ENCODE measurements at regions not wholly inside any gene's neighbourhood (a gene's known extent, or its start where the extent isn't known, plus 50 kb on each side); places are given as distances from the start of the nearest gene placed in this dataset.
"Not testable (repeated sequence)": the region's sequence is repeated elsewhere in the genome, so short reads cannot be mapped to it uniquely, and the experiment has no call there.

DNA sequence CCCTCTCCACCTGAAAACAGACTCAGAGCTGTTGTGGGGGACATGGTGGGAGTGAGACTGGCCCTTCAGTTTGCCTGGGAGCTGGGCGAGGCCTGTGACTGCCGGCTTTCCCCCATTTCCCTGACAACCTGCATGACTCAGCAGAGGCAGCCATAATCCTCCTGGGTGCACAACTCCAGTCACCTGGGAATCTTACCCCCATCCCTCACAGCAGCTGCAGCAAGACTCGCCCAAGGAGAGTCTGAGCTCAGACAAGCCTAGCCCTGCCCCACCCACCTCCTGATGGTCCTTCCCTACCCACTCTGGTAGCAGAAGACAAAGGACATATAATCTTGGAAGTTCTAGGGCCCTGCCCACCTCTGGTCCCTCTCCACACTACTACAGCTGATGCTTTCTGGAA is 207.3 kb upstream of the ARID2 start:
- Histone ChIP-seq H3K4me1 (ENCODE audit: control insufficient read depth, insufficient read depth, low read length, unreplicated experiment) (no peaks in the 10 kb centered on the region), H3K36me3 (ENCODE audit: insufficient read depth, low read length) (no peaks in the 10 kb centered on the region)

DNA sequence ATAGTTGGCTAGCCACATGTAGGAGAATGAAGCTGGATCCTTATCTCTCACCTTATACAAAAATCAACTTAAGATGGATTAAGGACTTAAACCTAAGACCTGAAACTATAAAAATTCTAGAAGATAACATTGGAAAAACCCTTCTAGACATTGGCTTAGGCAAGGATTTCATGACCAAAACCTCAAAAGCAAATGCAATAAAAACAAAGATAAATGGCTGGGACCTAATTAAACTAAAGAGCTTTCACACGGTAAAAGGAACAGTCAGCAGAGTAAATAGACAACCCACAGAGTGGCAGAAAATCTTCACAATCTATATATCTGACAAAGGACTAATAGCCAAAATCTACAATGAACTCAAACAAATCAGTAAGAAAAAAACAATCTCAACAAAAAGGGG is 202.7 kb upstream of the ARID2 start:
- H3K4me3 ChIP-seq (ENCODE audit: low read depth, low read length); H3K27ac ChIP-seq (ENCODE audit: low read depth, low read length); H2AFZ ChIP-seq (ENCODE audit: low read length, unreplicated experiment); H3K4me1 ChIP-seq (ENCODE audit: control insufficient read depth, insufficient read depth, low read length, unreplicated experiment); H3K36me3 ChIP-seq (ENCODE audit: insufficient read depth, low read length); H3K27me3 ChIP-seq (ENCODE audit: insufficient read depth, low read length); H3K79me2 ChIP-seq (ENCODE audit: control insufficient read depth, insufficient read depth, low read length, unreplicated experiment): not testable (repeated sequence)

More for the DNA sequence above, 207.3 kb upstream of the ARID2 start:
- no peak overlapping the region for H3K27ac ChIP-seq (ENCODE audit: low read depth, low read length)
- peaks cover 2% of the 10 kb centered on the region; the same call in 1 of the 2 replicates for H3K27me3 ChIP-seq (ENCODE audit: insufficient read depth, low read length)
- no peak overlapping the region for H2AFZ ChIP-seq (ENCODE audit: low read length, unreplicated experiment)
- no peaks in the 10 kb centered on the region for H3K79me2 ChIP-seq (ENCODE audit: control insufficient read depth, insufficient read depth, low read length, unreplicated experiment)
- H3K4me3 ChIP-seq (ENCODE audit: low read depth, low read length), result no peak overlapping the region

DNA sequence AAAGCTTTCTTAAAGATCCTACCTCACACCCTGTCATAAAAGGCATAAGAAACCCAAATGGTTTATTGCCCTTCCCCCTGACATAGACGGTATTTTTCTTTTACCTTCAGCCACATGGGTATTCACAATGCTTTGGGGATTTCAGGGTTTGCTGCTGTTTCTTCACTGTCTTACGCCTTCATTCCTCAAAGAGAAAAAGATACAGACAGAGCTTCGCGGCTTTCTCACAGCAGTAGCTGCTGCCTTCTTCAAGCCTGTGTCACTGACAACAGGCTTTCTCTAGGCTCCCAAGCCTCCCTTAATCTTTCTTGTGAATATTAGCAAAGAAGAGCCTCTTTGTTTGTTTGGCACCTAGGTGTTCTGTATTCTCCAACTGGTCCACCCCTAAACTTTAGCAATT is 197.4 kb upstream of the ARID2 start:
- Histone ChIP-seq H3K36me3 (ENCODE audit: insufficient read depth, low read length) (no peaks in the 10 kb centered on the region), H2AFZ (ENCODE audit: low read length, unreplicated experiment) (no peak overlapping the region), H3K79me2 (ENCODE audit: control insufficient read depth, insufficient read depth, low read length, unreplicated experiment) (no peaks in the 10 kb centered on the region), H3K4me3 (ENCODE audit: low read depth, low read length) (no peak overlapping the region), H3K4me1 (ENCODE audit: control insufficient read depth, insufficient read depth, low read length, unreplicated experiment) (no peaks in the 10 kb centered on the region), H3K27ac (ENCODE audit: low read depth, low read length) (no peak overlapping the region), H3K27me3 (ENCODE audit: insufficient read depth, low read length) (no peaks in the 10 kb centered on the region)

DNA sequence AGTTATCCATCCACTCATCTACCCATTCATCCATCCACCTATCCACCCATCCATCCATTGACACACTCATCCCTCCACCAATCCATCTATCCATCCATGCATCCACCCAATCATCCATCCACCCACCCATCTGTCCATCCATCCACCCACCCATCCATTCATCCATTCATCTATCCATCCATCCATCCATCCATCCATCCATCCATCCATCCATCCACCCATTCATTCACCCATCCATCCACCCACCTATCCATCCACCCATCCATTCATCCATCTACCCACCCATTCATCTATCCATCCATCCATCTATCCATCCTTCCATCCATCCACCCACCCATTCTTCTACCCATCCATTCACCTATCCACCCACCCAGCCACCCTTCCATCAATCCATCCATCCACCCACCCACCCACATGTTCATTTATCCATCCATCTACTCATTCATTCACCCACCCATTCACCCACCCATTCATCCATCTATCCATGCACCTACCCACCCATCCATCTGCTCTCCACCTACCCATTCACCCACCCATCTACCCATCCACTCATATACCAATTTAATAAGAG is 193.8 kb upstream of the ARID2 start:
- no peak overlapping the region for H3K27ac ChIP-seq (ENCODE audit: low read depth, low read length)
- H3K79me2 ChIP-seq (ENCODE audit: control insufficient read depth, insufficient read depth, low read length, unreplicated experiment), result no peaks in the 10 kb centered on the region
- H3K4me1 ChIP-seq (ENCODE audit: control insufficient read depth, insufficient read depth, low read length, unreplicated experiment), result no peaks in the 10 kb centered on the region
- H3K27me3 ChIP-seq (ENCODE audit: insufficient read depth, low read length), result no peaks in the 10 kb centered on the region
- H3K4me3 ChIP-seq (ENCODE audit: low read depth, low read length), result no peak overlapping the region
- H3K36me3 ChIP-seq (ENCODE audit: insufficient read depth, low read length), result no peaks in the 10 kb centered on the region
- H2AFZ ChIP-seq (ENCODE audit: low read length, unreplicated experiment), result no peak overlapping the region

DNA sequence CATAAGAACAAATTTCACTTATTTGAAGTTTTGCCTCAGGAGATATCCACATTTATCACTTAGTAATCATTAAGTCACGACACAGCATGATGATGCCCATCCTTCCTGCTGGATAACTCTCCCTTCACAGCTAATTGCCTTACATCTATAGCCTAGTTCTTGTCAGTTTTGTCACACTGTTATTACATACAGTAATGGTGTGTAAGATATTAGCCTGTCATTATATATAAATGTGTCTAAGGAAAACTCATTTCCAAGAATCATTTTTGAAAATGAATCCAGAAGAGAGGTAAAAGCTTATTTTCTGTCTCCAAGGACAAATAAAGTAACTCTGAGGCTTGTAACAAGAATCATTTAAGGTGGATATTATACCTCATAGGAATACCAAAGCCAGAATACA is 193.2 kb upstream of the ARID2 start:
- Histone ChIP-seq H3K36me3 (ENCODE audit: insufficient read depth, low read length) (no peaks in the 10 kb centered on the region), H3K4me1 (ENCODE audit: control insufficient read depth, insufficient read depth, low read length, unreplicated experiment) (no peaks in the 10 kb centered on the region), H3K27ac (ENCODE audit: low read depth, low read length) (no peak overlapping the region), H3K27me3 (ENCODE audit: insufficient read depth, low read length) (no peaks in the 10 kb centered on the region), H2AFZ (ENCODE audit: low read length, unreplicated experiment) (no peak overlapping the region), H3K4me3 (ENCODE audit: low read depth, low read length) (no peak overlapping the region), H3K79me2 (ENCODE audit: control insufficient read depth, insufficient read depth, low read length, unreplicated experiment) (no peaks in the 10 kb centered on the region)

DNA sequence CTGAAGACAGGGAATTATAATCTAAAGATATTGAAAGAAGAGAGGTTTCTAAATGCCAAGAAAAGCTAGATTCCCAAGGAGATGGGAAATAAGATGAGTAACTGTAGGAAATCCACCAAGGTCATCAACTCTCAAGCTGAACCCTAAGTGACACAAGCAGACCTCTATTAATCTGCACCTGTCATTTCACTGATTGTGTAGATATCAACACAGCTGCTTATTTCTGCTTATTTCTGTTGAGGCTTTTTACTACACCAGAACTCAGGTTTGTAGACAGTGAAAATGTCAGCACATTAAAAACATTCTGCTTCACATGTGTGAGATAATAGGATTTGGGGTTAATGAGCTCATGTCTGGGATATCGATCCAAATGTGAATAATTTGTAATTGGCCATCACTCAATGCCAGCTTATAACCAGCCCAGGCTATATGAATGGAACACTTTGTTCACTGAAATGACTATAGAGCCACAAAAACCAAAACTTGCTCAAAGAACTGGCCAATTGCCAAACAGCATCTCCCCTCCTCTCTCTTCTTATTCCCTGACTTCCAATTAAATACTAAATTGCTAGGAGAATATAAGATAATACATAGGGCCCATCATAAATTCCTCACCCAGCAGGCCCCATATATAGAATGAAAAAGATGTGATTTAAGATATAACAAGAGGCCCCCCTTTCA is 188.7 kb upstream of the ARID2 start:
- H2AFZ ChIP-seq (ENCODE audit: low read length, unreplicated experiment), result no peak overlapping the region
- no peak overlapping the region for H3K27ac ChIP-seq (ENCODE audit: low read depth, low read length)
- 0 out of 2 replicates have a peak, but pooled peaks cover 2% of the 10 kb centered on the region for H3K27me3 ChIP-seq (ENCODE audit: insufficient read depth, low read length)
- no peaks in the 10 kb centered on the region for H3K79me2 ChIP-seq (ENCODE audit: control insufficient read depth, insufficient read depth, low read length, unreplicated experiment)
- no peak overlapping the region for H3K4me3 ChIP-seq (ENCODE audit: low read depth, low read length)
- no peaks in the 10 kb centered on the region for H3K4me1 ChIP-seq (ENCODE audit: control insufficient read depth, insufficient read depth, low read length, unreplicated experiment)
- H3K36me3 ChIP-seq (ENCODE audit: insufficient read depth, low read length), result no peaks in the 10 kb centered on the region

DNA sequence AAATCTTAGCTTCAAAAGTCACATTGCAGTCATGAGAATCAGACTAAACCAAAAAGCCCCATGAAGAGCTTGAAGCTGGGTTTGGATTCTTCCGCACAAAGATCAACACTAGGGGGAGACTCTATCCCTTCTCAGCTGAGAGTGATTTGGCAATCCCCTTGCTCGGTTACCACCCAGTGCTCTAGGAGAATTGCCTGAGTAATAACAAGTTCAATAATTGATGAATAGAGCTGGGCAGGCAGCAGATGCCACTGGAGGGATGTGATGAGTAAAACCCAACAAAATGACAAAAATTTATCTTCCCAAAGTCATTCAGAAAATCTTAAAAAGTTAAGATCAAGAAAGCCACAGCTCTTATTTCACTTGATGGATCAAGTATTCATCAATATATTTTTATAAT is 185.6 kb upstream of the ARID2 start:
- Histone ChIP-seq H3K4me3 (ENCODE audit: low read depth, low read length) (no peak overlapping the region), H3K79me2 (ENCODE audit: control insufficient read depth, insufficient read depth, low read length, unreplicated experiment) (no peaks in the 10 kb centered on the region), H3K4me1 (ENCODE audit: control insufficient read depth, insufficient read depth, low read length, unreplicated experiment) (no peaks in the 10 kb centered on the region), H2AFZ (ENCODE audit: low read length, unreplicated experiment) (peak overlapping the region; percentile 38), H3K36me3 (ENCODE audit: insufficient read depth, low read length) (no peaks in the 10 kb centered on the region), H3K27me3 (ENCODE audit: insufficient read depth, low read length) (0 out of 2 replicates have a peak, but pooled peaks cover 2% of the 10 kb centered on the region), H3K27ac (ENCODE audit: low read depth, low read length) (no peak overlapping the region)

DNA sequence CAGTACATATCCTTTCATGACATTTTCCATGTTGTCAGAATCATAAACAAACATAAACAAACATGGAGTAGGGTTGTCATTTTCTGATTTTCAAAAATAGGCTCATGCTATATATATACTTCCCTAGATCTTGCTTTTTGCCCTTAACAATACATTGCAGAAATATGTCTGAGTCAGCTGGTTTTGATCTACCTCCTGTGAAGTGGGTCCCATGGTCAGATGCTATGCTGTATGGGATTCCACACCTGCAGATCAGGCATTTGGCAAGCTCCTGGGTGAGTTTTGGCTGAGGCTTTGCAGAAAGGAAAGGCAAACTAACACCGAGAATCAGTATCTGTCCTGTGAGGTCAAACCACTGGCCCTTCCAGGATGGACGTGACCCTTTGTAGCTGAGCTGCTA is 183.0 kb upstream of the ARID2 start:
- H2AFZ ChIP-seq (ENCODE audit: low read length, unreplicated experiment), result no peak overlapping the region
- 0 out of 2 replicates have a peak, but pooled peaks cover 2% of the 10 kb centered on the region for H3K27me3 ChIP-seq (ENCODE audit: insufficient read depth, low read length)
- no peak overlapping the region for H3K27ac ChIP-seq (ENCODE audit: low read depth, low read length)
- H3K4me1 ChIP-seq (ENCODE audit: control insufficient read depth, insufficient read depth, low read length, unreplicated experiment), result no peaks in the 10 kb centered on the region
- H3K79me2 ChIP-seq (ENCODE audit: control insufficient read depth, insufficient read depth, low read length, unreplicated experiment), result no peaks in the 10 kb centered on the region
- H3K4me3 ChIP-seq (ENCODE audit: low read depth, low read length), result no peak overlapping the region
- H3K36me3 ChIP-seq (ENCODE audit: insufficient read depth, low read length), result no peaks in the 10 kb centered on the region

DNA sequence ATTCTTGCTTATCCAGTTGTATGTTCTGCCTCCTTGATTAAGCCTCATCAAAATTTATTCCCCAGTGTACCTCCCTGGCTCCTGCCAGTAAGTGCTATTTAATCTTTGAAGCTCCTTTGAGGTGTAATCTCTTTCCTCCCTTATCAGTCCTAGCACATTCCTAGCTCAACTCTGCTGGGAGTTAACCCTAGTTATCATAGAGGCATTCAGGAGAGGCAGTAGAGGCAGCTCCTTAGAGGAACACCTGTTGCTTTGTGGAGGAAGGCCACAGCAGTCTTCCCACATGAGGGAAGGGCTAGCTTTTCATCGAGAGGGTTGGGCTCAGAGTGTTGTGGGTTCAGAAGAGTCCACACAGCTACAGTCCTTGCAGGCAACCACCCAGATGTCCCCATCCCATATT is 182.4 kb upstream of the ARID2 start:
- Histone ChIP-seq H3K4me1 (ENCODE audit: control insufficient read depth, insufficient read depth, low read length, unreplicated experiment) (no peaks in the 10 kb centered on the region), H2AFZ (ENCODE audit: low read length, unreplicated experiment) (no peak overlapping the region), H3K4me3 (ENCODE audit: low read depth, low read length) (no peak overlapping the region), H3K79me2 (ENCODE audit: control insufficient read depth, insufficient read depth, low read length, unreplicated experiment) (no peaks in the 10 kb centered on the region), H3K27me3 (ENCODE audit: insufficient read depth, low read length) (0 out of 2 replicates have a peak, but pooled peaks cover 2% of the 10 kb centered on the region), H3K36me3 (ENCODE audit: insufficient read depth, low read length) (no peaks in the 10 kb centered on the region), H3K27ac (ENCODE audit: low read depth, low read length) (no peak overlapping the region)

DNA sequence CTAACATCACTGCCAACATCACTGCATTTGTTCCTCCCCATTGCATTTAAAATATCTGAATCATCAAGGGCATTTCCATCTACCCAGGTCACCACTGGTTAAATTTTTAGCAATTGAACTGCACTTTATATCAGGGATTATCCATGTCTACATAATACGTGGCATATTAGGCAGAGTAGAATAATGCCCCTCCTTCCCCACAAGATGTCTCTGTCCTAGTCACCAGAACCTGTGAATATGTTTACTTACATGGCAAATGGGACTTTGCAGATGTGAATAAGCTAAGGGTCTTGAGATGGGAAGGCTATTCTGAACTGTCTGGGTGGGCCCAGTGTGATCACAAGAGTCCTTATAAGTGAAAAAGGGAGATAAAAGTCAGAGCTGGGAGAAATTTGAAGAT is 181.7 kb upstream of the ARID2 start:
- no peaks in the 10 kb centered on the region for H3K4me1 ChIP-seq (ENCODE audit: control insufficient read depth, insufficient read depth, low read length, unreplicated experiment)
- no peaks in the 10 kb centered on the region for H3K36me3 ChIP-seq (ENCODE audit: insufficient read depth, low read length)
- H3K27ac ChIP-seq (ENCODE audit: low read depth, low read length), result no peak overlapping the region
- H3K79me2 ChIP-seq (ENCODE audit: control insufficient read depth, insufficient read depth, low read length, unreplicated experiment), result no peaks in the 10 kb centered on the region
- no peak overlapping the region for H3K4me3 ChIP-seq (ENCODE audit: low read depth, low read length)
- 0 out of 2 replicates have a peak, but pooled peaks cover 2% of the 10 kb centered on the region for H3K27me3 ChIP-seq (ENCODE audit: insufficient read depth, low read length)
- H2AFZ ChIP-seq (ENCODE audit: low read length, unreplicated experiment), result no peak overlapping the region

DNA sequence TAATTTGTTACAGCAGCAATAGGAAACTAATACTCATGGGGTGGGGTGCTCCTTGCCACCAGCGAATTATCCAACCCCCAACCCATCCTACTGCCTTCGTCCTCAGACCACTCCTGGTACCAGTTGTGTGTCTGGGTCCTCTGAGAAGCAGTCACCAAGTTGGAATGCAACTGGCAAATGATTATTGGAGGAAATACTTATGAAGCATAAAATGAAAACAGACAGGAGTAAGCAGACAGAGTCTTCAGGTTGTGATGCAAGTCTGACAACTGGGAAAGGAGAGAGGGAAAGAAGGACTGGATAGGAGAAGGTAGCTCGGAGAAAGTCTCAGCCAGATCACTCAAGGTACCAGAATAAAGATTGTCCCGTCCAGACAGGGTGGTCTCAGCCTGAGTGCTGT is 181.1 kb upstream of the ARID2 start:
- Histone ChIP-seq H3K4me3 (ENCODE audit: low read depth, low read length) (no peak overlapping the region), H3K4me1 (ENCODE audit: control insufficient read depth, insufficient read depth, low read length, unreplicated experiment) (no peaks in the 10 kb centered on the region), H3K27ac (ENCODE audit: low read depth, low read length) (no peak overlapping the region), H2AFZ (ENCODE audit: low read length, unreplicated experiment) (no peak overlapping the region), H3K36me3 (ENCODE audit: insufficient read depth, low read length) (no peaks in the 10 kb centered on the region), H3K27me3 (ENCODE audit: insufficient read depth, low read length) (0 out of 2 replicates have a peak, but pooled peaks cover 2% of the 10 kb centered on the region), H3K79me2 (ENCODE audit: control insufficient read depth, insufficient read depth, low read length, unreplicated experiment) (no peaks in the 10 kb centered on the region)

Data from ACC112 (cell line).